OCI-LY3 (cell line): ENCODE measurements at regions not wholly inside any gene's neighbourhood (a gene's known extent, or its start where the extent isn't known, plus 50 kb on each side); places are given as distances from the start of the nearest gene placed in this dataset.

Experiments
- EZH2phosphoT487 ChIP-seq: fragments of 200-600 bp; shearing (Covaris generic); IDR thresholded peaks from 2 replicates; pipeline ENCODE4 v1.6.1; 2018; ENCODE audit warnings: antibody characterized with exemption, mixed run types, low read depth
- TF ChIP-seq, protein P1 (sequence below): fragments of 200-600, 300-600 bp; sonication (generic); IDR thresholded peaks from 2 replicates; pipeline ENCODE4 v1.5.1; 2014; ENCODE audit warnings: antibody characterized with exemption, low read length, low read depth

DNA sequence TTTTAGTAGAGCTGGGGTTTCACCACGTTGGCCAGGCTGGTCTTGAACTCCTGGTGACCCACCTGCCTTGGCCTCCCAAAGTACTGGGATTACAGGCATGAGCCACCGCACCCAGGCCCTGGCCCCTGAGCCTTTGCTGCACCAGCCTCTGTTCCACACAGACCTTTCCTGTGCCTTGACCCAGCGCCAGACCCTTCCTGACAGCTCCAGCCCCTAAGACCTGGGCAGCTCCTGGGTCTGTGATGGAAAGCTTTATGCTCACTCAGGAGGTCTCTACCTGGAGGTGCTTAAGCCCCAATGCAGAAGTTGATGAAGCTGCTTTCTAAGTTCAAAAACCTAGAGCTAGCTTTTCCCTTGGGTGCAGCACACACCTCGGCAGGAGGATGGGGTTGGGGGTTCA is 58.8 kb upstream of the NEK6 start:
- TF ChIP-seq, protein P1, sequence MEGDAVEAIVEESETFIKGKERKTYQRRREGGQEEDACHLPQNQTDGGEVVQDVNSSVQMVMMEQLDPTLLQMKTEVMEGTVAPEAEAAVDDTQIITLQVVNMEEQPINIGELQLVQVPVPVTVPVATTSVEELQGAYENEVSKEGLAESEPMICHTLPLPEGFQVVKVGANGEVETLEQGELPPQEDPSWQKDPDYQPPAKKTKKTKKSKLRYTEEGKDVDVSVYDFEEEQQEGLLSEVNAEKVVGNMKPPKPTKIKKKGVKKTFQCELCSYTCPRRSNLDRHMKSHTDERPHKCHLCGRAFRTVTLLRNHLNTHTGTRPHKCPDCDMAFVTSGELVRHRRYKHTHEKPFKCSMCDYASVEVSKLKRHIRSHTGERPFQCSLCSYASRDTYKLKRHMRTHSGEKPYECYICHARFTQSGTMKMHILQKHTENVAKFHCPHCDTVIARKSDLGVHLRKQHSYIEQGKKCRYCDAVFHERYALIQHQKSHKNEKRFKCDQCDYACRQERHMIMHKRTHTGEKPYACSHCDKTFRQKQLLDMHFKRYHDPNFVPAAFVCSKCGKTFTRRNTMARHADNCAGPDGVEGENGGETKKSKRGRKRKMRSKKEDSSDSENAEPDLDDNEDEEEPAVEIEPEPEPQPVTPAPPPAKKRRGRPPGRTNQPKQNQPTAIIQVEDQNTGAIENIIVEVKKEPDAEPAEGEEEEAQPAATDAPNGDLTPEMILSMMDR: no peak
- TF ChIP-seq EZH2phosphoT487: no peak
